GM19239 (cell line): ENCODE measurements at regions not wholly inside any gene's neighbourhood (a gene's known extent, or its start where the extent isn't known, plus 50 kb on each side); places are given as distances from the start of the nearest gene placed in this dataset.
"Not testable (repeated sequence)": the region's sequence is repeated elsewhere in the genome, so short reads cannot be mapped to it uniquely, and the experiment has no call there.

Experiments
- DNase-seq: peaks from one replicate; pipeline ENCODE4 v3.0.0; 2011; ENCODE audit warnings: low spot score; ENCODE audit not compliant: insufficient read length
- FAIRE-seq: peaks from 2 replicates; lab custom pipeline; 2011; peaks lifted over from hg19 to GRCh38; lab: Jason Lieb, UNC

DNA sequence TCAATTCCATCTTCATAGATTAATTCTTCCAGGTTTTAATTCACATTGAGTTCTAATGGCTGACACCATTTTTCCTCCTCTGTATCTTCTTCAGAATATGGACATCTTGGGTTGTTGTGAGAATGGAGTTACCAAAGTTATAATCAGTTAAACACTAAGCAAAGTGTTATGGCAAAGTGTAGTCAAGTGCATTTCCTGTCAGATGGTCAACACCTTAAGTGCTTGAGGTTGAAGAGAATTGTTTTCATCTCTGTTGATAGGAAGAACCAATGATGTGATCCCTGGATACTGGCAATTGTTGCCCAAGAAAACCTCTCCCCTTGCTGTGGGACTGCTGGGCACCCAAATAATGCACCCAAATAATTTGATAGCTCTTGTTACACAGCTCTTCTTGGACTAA lies 102.6 kb upstream of the SATB1 start:
- DNase-seq, result no peak
- no peak for FAIRE-seq

DNA sequence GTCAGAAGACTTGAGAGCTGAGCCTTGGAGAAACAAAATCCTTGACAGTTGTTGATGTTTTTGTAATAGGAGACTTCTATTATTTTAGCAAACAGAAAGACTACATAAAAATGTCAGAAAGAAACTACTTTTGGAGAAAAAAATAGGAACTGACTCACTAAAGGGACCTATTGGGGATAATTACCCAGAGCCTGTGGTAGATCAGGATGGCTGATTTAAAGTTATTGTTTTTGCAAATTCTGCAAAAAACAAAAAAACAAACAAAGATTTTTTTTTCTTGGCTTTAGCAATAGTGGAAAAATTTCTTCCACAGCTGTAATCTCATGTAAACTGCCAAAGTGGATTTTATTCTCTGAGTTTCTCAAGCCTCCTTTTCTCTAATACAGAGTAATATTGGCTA lies 101.5 kb upstream of the SATB1 start:
- DNase-seq (no peak), FAIRE-seq (no peak)

DNA sequence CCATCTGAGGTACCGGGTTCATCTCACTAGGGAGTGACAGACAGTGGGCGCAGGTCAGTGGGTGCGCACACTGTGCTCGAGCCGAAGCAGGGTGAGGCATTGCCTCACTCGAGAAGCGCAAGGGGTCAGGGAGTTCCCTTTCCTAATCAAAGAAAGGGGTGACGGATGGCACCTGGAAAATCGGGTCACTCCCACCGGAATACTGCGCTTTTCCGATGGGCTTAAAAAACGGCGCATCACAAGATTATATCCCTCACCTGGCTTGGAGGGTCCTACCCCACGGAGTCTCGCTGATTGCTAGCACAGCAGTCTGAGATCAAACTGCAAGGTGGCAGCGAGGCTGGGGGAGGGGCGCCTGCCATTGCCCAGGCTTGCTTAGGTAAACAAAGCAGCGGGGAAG lies 91.0 kb upstream of the SATB1 start:
- not testable (repeated sequence) for DNase-seq, FAIRE-seq

DNA sequence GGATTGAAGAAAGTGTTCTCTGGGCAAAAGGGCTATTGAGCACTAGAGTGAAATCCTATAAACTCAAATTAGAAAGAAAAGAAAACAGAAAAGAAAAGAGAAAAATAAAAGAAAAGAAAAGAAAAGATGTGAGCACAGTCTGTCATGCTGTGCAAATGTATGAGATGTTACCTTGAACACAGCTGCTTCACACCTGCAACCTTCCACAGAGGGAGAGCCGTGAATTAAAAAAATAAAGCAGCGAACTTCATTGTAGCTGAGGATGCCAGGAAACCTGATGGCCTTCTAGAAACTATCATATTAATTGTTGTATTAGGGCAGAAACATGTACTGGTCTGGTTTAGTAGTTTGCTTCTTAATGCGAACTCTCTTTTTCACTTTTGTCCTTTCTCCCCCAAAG lies 88.0 kb upstream of the SATB1 start:
- DNase-seq (no peak), FAIRE-seq (no peak)

DNA sequence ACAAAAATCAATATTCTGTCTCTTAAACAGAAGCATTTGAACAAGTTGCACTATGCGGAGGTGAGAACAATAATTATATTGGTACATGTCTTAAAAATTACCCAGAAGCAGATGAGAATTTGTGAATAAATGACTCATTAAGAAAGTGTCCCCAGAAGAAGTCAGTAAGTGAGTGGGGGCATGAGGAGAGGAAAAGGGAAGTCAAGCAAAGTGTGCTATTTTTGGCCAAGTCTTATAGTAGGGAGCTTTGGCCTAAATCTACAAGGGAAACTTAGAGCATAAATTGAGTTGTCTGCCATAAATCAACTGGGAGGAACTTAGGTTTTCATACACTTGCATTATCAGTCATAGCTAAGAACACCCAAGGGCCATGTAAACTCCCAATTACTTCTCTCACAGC lies 86.9 kb upstream of the SATB1 start:
- no peak for FAIRE-seq
- no peak for DNase-seq

DNA sequence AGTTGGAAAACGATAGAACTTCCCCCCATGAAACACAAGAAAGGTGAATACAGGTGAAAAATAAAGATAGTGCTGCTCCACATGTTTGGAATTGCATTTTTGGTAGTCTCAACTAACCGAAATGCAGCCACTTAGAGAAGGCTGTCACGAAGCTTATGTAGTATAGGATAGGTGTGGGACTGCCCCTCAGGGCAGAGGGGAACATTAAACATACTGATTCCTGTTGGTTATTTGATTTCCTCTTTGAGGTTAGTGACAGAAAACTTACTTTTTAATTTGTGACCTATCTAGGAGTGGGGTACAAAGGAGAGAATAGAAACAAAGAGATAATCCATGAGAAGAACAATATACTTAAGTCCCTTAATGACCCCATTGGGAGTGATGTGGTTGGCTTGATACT lies 85.8 kb upstream of the SATB1 start:
- DNase-seq, result no peak
- FAIRE-seq, result no peak

DNA sequence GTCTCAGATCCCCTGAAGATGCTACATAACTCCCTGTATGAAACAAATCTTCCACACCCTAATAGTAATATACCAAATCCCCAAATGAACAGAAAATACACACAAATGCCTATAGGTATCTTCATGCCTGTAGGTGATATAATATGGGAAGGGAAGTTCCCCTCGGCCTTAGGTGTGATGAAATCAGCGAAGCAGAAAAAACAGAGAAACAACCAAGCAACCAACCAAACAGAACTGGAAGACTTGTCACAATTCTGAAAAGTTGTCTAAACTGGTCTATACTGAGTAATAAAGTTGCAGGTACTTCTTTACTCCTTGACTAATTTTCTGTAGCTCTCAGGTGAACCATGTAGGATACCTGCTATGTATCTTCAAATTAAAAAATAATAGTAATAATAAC lies 82.2 kb upstream of the SATB1 start:
- FAIRE-seq (no peak), DNase-seq (no peak)

DNA sequence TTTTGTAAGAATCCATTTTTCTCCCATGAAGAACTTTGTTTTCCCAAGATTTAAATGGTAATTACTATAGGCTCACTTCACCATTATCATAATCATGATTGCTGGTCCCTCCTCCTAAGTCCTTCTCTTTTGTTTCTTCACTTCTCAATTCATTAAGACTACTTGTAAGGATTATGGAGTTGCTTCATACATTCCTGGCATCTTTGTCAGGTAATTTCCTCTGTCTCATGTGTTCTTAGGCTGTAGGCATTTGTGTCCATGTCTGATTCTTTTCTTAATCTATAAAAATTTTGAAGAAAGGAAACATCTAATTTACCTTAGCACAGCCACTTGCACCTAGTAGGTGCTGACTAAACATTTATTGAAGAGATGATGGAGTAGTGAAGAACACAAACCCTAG lies 79.9 kb upstream of the SATB1 start:
- no peak for FAIRE-seq
- DNase-seq, result no peak

DNA sequence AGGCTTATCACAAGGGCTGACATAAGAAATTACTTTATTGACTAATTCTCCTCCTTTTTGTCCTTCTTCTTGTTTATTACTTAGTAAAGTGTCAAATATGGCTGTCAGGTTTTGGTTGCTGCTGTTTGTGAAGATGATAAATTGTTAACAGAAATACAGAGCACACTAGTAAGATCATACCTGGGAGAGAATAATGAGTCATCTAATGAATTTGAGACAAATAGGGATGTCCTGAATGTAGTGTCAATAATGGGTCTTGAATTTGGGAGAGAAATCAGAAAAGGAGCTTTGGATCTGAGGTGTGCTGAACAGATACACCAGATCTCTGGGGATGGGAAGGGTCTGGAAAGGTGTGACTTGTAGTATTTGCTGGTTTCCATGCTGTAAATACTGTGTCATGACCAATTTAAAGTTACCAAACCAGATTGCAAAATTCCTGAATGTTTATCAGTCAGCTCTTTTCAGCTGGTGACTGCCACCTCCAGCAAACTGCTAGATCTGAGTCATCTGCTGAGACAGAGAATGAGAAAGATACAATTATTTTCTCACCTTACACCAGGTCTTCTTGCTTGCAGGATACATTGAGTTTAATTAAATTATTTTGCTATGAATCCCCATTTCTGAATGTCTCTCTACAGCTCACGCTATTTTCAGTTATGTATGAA lies 76.7 kb upstream of the SATB1 start:
- FAIRE-seq, result no peak
- no peak for DNase-seq

DNA sequence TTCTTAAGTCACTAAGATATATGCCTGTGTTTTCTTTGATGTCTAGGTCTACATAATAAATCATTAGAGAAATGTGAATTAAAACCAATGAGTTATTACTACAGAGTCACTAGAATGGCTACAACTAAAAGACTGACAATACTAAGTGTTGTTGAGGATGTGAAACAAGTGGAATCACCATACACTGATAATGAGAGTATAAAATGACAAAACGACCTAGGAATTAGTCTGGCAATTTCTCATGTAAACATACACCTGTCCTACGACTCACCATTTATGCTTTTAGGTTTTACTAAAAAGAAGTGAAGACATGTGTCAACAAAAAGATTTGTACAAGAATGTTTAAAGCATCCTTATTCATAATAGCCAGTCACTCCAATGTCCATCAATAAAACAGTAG lies 75.2 kb upstream of the SATB1 start:
- no peak for FAIRE-seq
- no peak for DNase-seq

DNA sequence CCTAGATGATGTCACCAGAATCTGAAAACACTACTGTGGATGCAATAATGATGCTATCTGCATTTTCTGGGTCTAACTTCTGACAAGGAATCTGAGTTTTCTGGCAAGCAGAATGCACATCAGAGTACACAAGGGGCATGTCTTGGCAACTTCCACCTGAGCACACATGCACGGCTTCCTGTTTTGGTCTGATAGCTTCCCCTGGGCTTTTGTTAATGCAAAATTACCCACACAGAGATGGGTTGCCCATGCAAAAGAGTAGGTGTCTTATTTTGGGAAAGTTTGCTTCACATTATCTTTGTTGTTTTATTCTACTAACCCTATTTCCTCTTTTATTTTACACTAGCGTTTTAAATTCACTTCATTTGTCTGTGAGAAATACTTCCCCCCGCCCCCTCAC lies 74.2 kb upstream of the SATB1 start:
- DNase-seq, result no peak
- FAIRE-seq, result no peak

DNA sequence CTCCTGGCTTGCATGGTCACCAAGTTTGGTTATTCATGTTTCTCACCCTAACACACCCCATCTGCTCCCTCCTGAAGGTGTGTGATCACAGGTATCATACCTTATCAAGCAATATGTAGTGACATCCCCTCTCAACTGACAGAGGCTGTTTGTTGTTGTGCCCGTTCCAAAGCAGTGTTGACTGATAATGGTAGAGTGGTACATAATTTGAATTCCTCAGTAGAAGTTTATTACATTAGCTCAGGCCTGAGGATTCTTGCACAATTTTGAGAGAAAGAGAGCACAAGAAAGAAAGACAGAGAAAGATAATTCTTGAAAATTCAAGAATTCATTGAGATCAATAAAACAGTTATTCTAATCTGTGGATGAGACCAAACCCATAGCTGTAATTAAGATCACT lies 69.1 kb upstream of the SATB1 start:
- DNase-seq (no peak), FAIRE-seq (no peak)

DNA sequence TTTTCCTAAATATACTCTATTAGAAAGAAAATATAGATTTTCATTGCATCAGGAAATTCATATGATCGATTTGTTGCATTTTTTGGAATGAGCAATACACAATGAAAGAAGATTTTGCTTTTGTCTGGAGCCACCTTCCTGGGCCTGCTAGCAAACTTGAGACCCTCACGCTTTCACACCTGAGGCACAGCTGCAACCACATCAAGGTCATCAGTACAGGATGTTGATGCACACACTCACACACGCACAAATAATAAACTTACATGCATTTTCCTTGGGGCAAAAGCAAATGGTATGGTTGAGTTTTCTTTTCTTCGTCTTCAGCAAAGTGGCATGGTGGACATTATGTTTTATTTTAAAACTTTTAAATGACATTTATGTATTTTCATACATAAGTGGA lies 64.8 kb upstream of the SATB1 start:
- no peak for DNase-seq
- FAIRE-seq, result no peak

DNA sequence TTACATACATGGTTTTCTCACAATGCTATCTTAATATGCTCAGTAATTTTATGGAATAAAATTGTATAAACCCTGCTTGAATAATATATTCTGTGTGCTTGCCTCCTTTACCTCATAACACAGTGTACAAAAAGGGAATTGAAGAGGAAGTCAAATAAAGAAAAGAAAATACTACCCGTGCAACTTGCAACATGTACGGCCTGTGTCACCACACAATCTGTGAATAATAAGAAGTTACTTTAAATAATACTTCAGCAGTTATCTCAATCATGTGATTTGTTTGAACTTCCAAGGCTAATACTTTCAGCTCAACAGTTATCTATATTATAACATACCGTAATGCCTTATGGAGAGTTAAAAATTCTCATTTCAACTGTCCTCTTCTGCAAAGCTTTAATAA lies 58.1 kb upstream of the SATB1 start:
- no peak for FAIRE-seq

DNA sequence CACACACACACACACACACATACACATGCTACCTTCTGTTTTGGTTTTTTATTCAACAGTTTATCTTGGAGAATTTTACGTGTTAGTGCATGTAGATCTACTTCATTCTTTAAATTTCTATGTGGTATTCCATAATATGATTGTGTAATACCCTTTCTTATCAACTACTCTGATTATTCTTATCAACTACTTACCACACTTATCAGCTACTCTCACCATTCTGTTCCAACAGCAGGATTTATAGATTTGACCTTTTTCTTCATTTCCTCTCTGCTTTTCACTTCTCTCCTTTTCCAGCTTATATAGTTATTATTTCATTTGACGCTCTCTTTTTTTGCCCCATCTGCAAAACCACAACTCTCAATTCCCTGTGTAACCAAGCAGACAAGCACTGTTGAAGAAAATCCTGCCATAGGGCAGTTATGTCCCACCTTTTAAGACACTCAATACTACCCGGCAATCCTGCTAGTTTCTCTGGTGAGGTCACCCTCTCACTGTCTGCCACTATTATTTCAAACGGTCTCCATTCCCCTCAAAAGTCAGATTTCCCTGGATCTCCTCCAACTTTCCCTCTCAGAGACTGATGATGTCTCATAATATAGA lies 56.9 kb upstream of the SATB1 start:
- FAIRE-seq (no peak), DNase-seq (no peak)

More for the DNA sequence above, 58.1 kb upstream of the SATB1 start:
- no peak for DNase-seq

DNA sequence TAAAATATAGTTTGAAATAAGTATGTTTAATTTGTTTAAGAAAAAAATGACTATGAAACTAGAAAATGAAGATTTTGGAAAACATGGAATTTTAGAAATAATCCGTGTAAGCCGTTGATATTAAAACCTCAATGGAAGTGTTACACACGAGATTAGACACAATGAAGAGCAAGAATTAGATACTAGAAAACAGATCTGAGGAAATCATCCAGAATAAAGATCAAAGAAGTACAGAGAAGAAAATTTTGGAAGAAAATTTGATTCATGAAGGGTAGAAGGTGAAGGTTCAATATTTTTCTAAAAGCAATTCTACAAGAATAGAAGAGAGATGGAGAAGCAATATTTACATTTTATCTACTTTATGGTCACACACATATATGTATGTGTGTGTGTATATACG lies 52.5 kb upstream of the SATB1 start:
- DNase-seq (no peak), FAIRE-seq (no peak)
